KMS-11 (cell line): ENCODE measurements at regions not wholly inside any gene's neighbourhood (a gene's known extent, or its start where the extent isn't known, plus 50 kb on each side); places are given as distances from the start of the nearest gene placed in this dataset.

ENCODE experiments used
- H2AFZ ChIP-seq: fragments of 200-600 bp; sonication (generic); 2 replicates; pipeline ENCODE4 v1.6.1; 2016; ENCODE audit warnings: antibody characterized with exemption, mixed run types, low read depth
- H3K27ac ChIP-seq: fragments of 200-600 bp; sonication (generic); 2 replicates; pipeline ENCODE4 v1.6.1; 2016; ENCODE audit warnings: mild to moderate bottlenecking, mixed run types
- H3K27me3 ChIP-seq: fragments of 200-600 bp; sonication (generic); 2 replicates; pipeline ENCODE4 v1.6.1; 2017; ENCODE audit warnings: mild to moderate bottlenecking, low read depth, mixed run types, moderate library complexity; ENCODE audit not compliant: insufficient read depth
- H3K36me3 ChIP-seq: fragments of 200-600 bp; sonication (generic); 2 replicates; pipeline ENCODE4 v1.6.1; 2017; ENCODE audit warnings: mild to moderate bottlenecking, mixed run types; ENCODE audit not compliant: insufficient read depth
- H3K4me1 ChIP-seq: fragments of 200-600 bp; sonication (generic); 2 replicates; pipeline ENCODE4 v1.6.1; 2016; ENCODE audit warnings: mild to moderate bottlenecking, low read depth, mixed run types; ENCODE audit not compliant: poor library complexity, severe bottlenecking
- H3K4me2 ChIP-seq: fragments of 200-600 bp; sonication (generic); 2 replicates; pipeline ENCODE4 v1.7.0; 2016; ENCODE audit warnings: mild to moderate bottlenecking, mixed run types
- H3K4me3 ChIP-seq: fragments of 200-600 bp; sonication (generic); IDR thresholded peaks from 2 replicates; pipeline ENCODE4 v1.6.1; 2017; ENCODE audit warnings: low read depth, low read length, mixed read lengths; ENCODE audit not compliant: insufficient read depth
- H3K79me2 ChIP-seq: fragments of 200-600 bp; sonication (generic); 2 replicates; pipeline ENCODE4 v1.6.1; 2016; ENCODE audit warnings: low read depth, mixed run types; ENCODE audit not compliant: insufficient read depth
- H3K9ac ChIP-seq: fragments of 200-600 bp; sonication (generic); 2 replicates; pipeline ENCODE4 v1.6.1; 2016; ENCODE audit warnings: mild to moderate bottlenecking, mixed run types
- H4K20me1 ChIP-seq: fragments of 200-600 bp; sonication (generic); 2 replicates; pipeline ENCODE4 v1.6.1; 2016; ENCODE audit warnings: mild to moderate bottlenecking, mixed run types; ENCODE audit not compliant: insufficient read depth
- CTCF ChIP-seq: fragments of 200-600 bp; sonication (generic); conservative IDR thresholded peaks from 2 replicates; pipeline ENCODE4 v1.6.1; 2017; ENCODE audit warnings: low read depth, mild to moderate bottlenecking, antibody characterized with exemption, low read length, moderate library complexity, mixed read lengths

DNA sequence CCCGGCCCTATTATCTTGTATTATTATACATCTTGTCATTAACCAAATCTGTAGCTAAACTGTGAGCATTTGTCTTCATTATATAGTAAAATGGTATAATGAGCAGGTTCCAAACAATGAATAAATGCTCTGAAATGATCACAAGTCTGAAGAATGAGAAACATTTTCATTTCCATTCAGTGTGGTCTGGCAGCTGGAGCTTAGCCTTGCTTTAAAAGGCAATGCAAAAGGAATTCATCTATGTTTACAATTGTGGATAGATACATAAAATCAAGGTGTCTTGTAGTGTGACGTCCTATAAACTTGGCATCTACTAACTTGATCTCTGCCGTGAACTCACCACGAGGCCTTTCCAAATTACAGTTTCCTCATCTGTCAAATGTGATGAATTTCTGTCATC, 168.3 kb downstream of the RMST start:
- TF ChIP-seq CTCF = no peak
- no peak overlapping the region for H3K27ac ChIP-seq
- H3K79me2 ChIP-seq = no peaks in the 10 kb centered on the region
- H3K4me1 ChIP-seq = no peaks in the 10 kb centered on the region
- no peaks in the 10 kb centered on the region for H3K27me3 ChIP-seq
- no peak overlapping the region for H2AFZ ChIP-seq
- no peak overlapping the region for H3K4me3 ChIP-seq
- H3K9ac ChIP-seq = no peak overlapping the region
- no peak overlapping the region for H3K4me2 ChIP-seq
- no peaks in the 10 kb centered on the region for H4K20me1 ChIP-seq
- no peaks in the 10 kb centered on the region for H3K36me3 ChIP-seq

DNA sequence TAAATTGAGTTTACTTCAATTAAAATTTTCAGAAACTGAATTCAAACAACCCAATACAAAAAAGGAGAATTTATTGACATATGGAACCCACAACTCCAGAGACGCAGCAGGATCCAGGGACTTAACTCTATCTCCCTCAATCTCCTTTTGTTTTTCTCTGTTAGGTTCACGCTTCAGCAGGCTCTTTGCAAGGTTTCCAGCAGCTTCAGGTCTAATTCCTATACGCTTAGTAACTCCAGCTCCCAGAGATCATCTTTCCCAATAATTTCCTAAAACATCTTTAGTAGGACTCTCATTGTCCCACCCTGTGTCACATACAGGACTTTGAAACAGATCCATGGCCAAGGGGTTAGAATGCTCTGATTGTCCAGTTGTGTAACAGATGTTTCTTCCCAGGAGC, 175.2 kb downstream of the RMST start:
- H3K4me1 ChIP-seq = no peaks in the 10 kb centered on the region
- TF ChIP-seq CTCF = no peak
- H3K4me3 ChIP-seq = no peak overlapping the region
- no peaks in the 10 kb centered on the region for H3K36me3 ChIP-seq
- H3K4me2 ChIP-seq = no peak overlapping the region
- no peaks in the 10 kb centered on the region for H3K79me2 ChIP-seq
- no peak overlapping the region for H2AFZ ChIP-seq
- H3K27me3 ChIP-seq = no peaks in the 10 kb centered on the region
- H3K9ac ChIP-seq = no peak overlapping the region
- H4K20me1 ChIP-seq = no peaks in the 10 kb centered on the region
- no peak overlapping the region for H3K27ac ChIP-seq

GRCh38 chr12:97638739-97639138, 176.1 kb downstream of the RMST start:
- Histone ChIP-seq H2AFZ (no peak overlapping the region), H3K27me3 (no peaks in the 10 kb centered on the region), H3K9ac (no peak overlapping the region), H3K36me3 (no peaks in the 10 kb centered on the region), H3K4me3 (no peak overlapping the region), H3K79me2 (no peaks in the 10 kb centered on the region), H4K20me1 (no peaks in the 10 kb centered on the region), H3K4me1 (no peaks in the 10 kb centered on the region), H3K27ac (no peak overlapping the region), H3K4me2 (no peak overlapping the region)
- TF ChIP-seq CTCF = no peak

DNA sequence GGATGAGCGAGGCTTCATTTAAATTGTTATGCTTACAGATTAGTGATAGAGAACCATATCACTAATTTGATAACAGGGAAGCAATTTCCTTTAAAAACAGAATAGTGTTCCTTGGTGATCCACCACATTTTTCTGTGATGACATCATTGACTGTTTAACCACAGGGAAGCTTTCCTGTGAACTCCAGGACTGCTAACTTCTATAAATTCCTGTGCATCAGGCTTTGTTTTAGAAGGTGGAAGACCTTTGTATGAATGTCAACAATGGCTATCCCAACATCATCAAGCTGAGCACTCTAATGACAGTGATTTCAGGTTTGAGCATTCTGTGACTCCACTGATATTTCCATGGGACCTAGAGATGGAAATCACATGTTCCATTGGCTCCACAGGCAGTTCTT, 177.1 kb downstream of the RMST start:
- Histone ChIP-seq H3K4me1 (no peaks in the 10 kb centered on the region), H3K4me2 (no peak overlapping the region), H3K36me3 (no peaks in the 10 kb centered on the region), H4K20me1 (no peaks in the 10 kb centered on the region), H3K27me3 (no peaks in the 10 kb centered on the region), H2AFZ (no peak overlapping the region), H3K27ac (no peak overlapping the region), H3K79me2 (no peaks in the 10 kb centered on the region), H3K4me3 (no peak overlapping the region), H3K9ac (no peak overlapping the region)
- TF ChIP-seq CTCF = no peak

GRCh38 chr12:97640826-97641225, 178.2 kb downstream of the RMST start:
- no peak overlapping the region for H3K4me3 ChIP-seq
- H3K4me1 ChIP-seq = no peaks in the 10 kb centered on the region
- H3K79me2 ChIP-seq = no peaks in the 10 kb centered on the region
- H3K27ac ChIP-seq = no peak overlapping the region
- H3K27me3 ChIP-seq = no peaks in the 10 kb centered on the region
- no peaks in the 10 kb centered on the region for H4K20me1 ChIP-seq
- H3K36me3 ChIP-seq = no peaks in the 10 kb centered on the region
- TF ChIP-seq CTCF = no peak
- no peak overlapping the region for H3K9ac ChIP-seq
- no peak overlapping the region for H3K4me2 ChIP-seq
- H2AFZ ChIP-seq = no peak overlapping the region
